BE2C (cell line): ENCODE measurements at regions not wholly inside any gene's neighbourhood (a gene's known extent, or its start where the extent isn't known, plus 50 kb on each side); places are given as distances from the start of the nearest gene placed in this dataset.

ENCODE experiments used
- DNase-seq: peaks from one replicate; pipeline ENCODE4 v3.0.0-alpha.2; 2020
- H3K27me3 ChIP-seq: fragments of 250-450 bp; sonication (Bioruptor Pico); 2 replicates; pipeline ENCODE4 v1.5.1; 2020; ENCODE audit warnings: mild to moderate bottlenecking
- H3K36me3 ChIP-seq: fragments of 250-450 bp; sonication (Bioruptor Pico); 2 replicates; pipeline ENCODE4 v1.5.1; 2020; ENCODE audit warnings: mild to moderate bottlenecking
- H3K4me1 ChIP-seq: fragments of 250-450 bp; sonication (Bioruptor Pico); 2 replicates; pipeline ENCODE4 v1.5.1; 2020
- H3K4me3 ChIP-seq: 2 replicates; pipeline ENCODE4 v1.5.1; 2011; ENCODE audit warnings: low read depth, low read length
- H3K9me3 ChIP-seq: fragments of 250-450 bp; sonication (Bioruptor Pico); 2 replicates; pipeline ENCODE4 v1.5.1; 2020
- CTCF ChIP-seq: IDR thresholded peaks from 2 replicates; pipeline ENCODE4 v1.5.1; 2012; ENCODE audit warnings: mild to moderate bottlenecking, low read depth, low read length

DNA sequence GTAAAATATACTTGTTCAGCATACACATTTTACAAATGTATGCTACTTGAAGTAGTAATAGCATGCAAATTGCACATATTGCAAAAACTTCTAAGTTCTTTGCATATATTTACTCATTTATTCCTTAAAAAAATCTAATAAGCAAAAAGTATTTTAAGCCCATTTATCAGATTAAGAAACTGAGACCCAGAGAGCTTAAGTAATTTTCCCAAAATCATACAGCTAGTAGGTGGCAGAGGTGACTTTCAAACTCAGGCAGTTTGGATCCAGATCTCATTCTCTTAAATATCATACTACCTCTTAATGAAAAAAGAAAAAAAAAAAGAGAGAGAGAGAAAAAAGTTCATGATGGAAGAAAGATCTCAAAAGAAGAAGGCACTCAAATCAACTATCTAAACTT lies 157.9 kb downstream of the RPS12 start:
- Histone ChIP-seq H3K4me3 (no peak overlapping the region), H3K9me3 (no peaks in the 10 kb centered on the region), H3K4me1 (peaks cover 32% of the 10 kb centered on the region), H3K27me3 (no peaks in the 10 kb centered on the region), H3K36me3 (no peaks in the 10 kb centered on the region)
- no peak for TF ChIP-seq CTCF
- no peak for DNase-seq

DNA sequence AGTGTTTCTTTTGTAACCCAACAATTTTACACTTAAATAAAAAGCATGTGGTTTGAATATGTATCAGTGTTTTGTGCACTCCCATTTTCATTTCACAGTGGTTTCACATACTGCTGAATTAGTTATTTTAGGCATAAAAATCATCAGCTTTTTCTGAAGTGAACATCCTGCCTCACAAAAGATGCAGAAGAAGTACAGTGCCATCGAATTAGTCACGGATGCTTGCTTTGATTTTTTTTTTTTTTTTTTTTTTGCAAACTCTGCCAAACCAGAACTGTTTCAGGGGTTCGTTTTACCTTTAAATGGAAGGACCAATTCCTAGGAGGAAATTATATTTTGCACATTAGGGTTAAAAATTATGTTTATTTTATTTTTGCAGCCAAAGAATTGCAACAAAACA lies 158.6 kb downstream of the RPS12 start:
- H3K4me1 ChIP-seq = peaks cover 28% of the 10 kb centered on the region
- H3K9me3 ChIP-seq = no peaks in the 10 kb centered on the region
- H3K4me3 ChIP-seq = peak overlapping the region; percentile 44
- DNase-seq = no peak
- H3K27me3 ChIP-seq = no peaks in the 10 kb centered on the region
- no peak for TF ChIP-seq CTCF
- H3K36me3 ChIP-seq = no peaks in the 10 kb centered on the region

DNA sequence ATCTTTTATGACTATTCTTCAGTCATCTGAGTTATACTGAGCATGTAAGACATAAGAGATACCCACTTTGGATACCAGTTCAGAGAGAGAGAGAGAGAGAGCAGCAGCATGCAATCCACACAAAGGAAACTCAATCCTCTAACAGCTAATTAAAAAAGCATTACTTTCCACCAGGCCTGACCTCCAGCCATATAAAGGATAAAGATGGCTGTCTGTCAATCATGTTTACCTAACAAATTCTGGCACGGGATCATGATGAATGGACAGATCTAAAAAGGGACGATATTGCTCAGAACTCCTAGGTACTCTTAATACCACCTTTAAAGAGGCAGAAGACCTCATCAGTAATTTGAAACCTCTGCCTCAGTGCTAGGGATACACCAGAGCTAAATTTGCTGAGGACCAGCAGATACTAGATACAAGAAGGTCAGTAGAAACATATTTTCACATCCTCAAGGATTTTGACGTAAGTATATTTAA lies 159.2 kb downstream of the RPS12 start:
- TF ChIP-seq CTCF = no peak
- H3K4me3 ChIP-seq = peak overlapping the region; percentile 44
- no peaks in the 10 kb centered on the region for H3K36me3 ChIP-seq
- H3K4me1 ChIP-seq = peaks cover 25% of the 10 kb centered on the region
- no peaks in the 10 kb centered on the region for H3K27me3 ChIP-seq
- DNase-seq = peak; percentile 47
- H3K9me3 ChIP-seq = no peaks in the 10 kb centered on the region

DNA sequence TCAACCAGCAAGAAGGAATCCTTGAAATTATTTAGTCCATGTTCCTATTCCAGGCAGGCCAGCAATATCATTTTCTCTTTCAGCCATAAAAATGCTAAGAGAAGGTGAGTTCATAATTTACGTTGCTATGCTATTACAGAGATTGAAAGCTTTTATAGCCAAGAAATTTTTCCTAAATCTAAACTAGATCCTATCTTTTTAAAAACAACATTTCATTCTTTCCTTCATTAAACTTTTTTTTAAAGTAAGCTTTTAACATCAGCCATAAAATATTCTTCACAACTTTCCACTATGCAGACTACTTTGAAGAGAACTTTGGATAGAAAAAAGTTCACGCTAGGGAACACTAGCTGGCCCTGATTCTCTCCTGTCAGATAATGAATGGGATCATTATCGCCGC lies 159.8 kb downstream of the RPS12 start:
- no peaks in the 10 kb centered on the region for H3K9me3 ChIP-seq
- TF ChIP-seq CTCF = no peak
- peaks cover 24% of the 10 kb centered on the region for H3K4me1 ChIP-seq
- no peaks in the 10 kb centered on the region for H3K27me3 ChIP-seq
- no peaks in the 10 kb centered on the region for H3K36me3 ChIP-seq
- H3K4me3 ChIP-seq = no peak overlapping the region
- DNase-seq = no peak

DNA sequence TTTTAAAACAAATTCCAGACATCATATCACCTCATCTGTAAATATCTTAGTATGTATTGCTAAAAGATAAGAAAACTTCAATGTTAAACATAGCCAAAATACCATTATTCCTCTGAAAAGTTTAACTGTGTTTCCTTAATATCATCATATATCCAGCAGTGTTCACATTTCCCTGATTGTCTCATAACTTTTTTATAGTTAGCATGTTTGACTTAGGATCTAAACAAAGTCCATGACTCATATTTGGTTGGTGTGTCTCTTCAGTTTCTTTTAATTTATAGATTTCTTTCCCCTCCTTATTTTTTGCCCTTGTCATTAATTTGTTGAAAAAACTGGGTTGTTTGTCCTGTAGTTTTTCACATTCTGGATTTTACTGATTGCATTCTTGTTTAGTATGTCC lies 163.0 kb downstream of the RPS12 start:
- Histone ChIP-seq H3K36me3 (no peaks in the 10 kb centered on the region), H3K4me1 (peaks cover 11% of the 10 kb centered on the region), H3K27me3 (no peaks in the 10 kb centered on the region), H3K9me3 (no peaks in the 10 kb centered on the region), H3K4me3 (no peak overlapping the region)
- DNase-seq = no peak
- no peak for TF ChIP-seq CTCF

- TF ChIP-seq CTCF = no peak
- Histone ChIP-seq H3K4me1 (peaks cover 9% of the 10 kb centered on the region), H3K36me3 (no peaks in the 10 kb centered on the region), H3K27me3 (no peaks in the 10 kb centered on the region), H3K9me3 (no peaks in the 10 kb centered on the region), H3K4me3 (no peak overlapping the region)
- DNase-seq = no peak
Observed at GRCh38 chr6:132978685-132979084, 164.3 kb downstream of the RPS12 start.
